ENCODE measurements at regions not wholly inside any gene's neighbourhood (a gene's known extent, or its start where the extent isn't known, plus 50 kb on each side); places are given as distances from the start of the nearest gene placed in this dataset.

GRCh38 chr4:52329894-52330293 is 278.8 kb downstream of the SPATA18 start:
- dilution Hi-C loops (cut with MboI; ENCODE audit: extremely low pct_ligation_motif_present, low sequenced_read_pairs), result no loop called here
- Histone ChIP-seq H2AFZ (ENCODE audit: control insufficient read depth, low read length) (no peak overlapping the region), H3K27ac (ENCODE audit: control insufficient read depth, insufficient read depth, low read length) (no peak overlapping the region), H3K36me3 (ENCODE audit: control insufficient read depth in 2 of 2, extremely low read depth in 1 of 2, insufficient read depth in 2 of 2, low read length in 2 of 2) (no peaks in the 10 kb centered on the region), H3K9me3 (ENCODE audit: control insufficient read depth, low read depth, low read length) (no peaks in the 10 kb centered on the region), H3K79me2 (ENCODE audit: control insufficient read depth, insufficient read depth, low read length) (no peaks in the 10 kb centered on the region), H3K9ac (ENCODE audit: control insufficient read depth, extremely low read depth, insufficient read depth, low read length) (no peak overlapping the region), H3K4me2 (ENCODE audit: control insufficient read depth, extremely low read depth, insufficient read depth, low read depth, low read length) (no peak overlapping the region), H4K20me1 (ENCODE audit: control insufficient read depth, extremely low read depth, insufficient read depth, low read length) (no peaks in the 10 kb centered on the region), H3K4me3 (ENCODE audit: control insufficient read depth in 2 of 3, extremely low read depth in 1 of 3, insufficient read depth in 2 of 3, low read depth in 1 of 3, low read length in 3 of 3) (no peak overlapping the region), H3K4me1 (ENCODE audit: control insufficient read depth, extremely low read depth, insufficient read depth, low read length) (no peaks in the 10 kb centered on the region), H3K27me3 (ENCODE audit: control insufficient read depth, extremely low read depth, insufficient read depth, low read length) (no peaks in the 10 kb centered on the region), H3K9me1 (ENCODE audit: control insufficient read depth, extremely low read depth, insufficient read depth, low read length) (no peaks in the 10 kb centered on the region)
- no peak for DNase-seq (ENCODE audit: low read depth, low spot score)
- TF ChIP-seq EZH2 (IDR thresholded peaks at IDR 0.05; ENCODE audit: low read length), result no peak
- TF ChIP-seq CTCF (optimal IDR thresholded peaks at IDR 0.05 in 1 of 3, IDR thresholded peaks at IDR 0.05 in 1 of 3, conservative IDR thresholded peaks at IDR 0.05 in 1 of 3; ENCODE audit: extremely low read depth in 1 of 3, insufficient read depth in 2 of 3, low read length in 3 of 3), result no peak
- no peak for FAIRE-seq

GRCh38 chr4:52343595-52343994 is 292.5 kb downstream of the SPATA18 start:
- FAIRE-seq, result no peak
- peaks cover 2% of the 10 kb centered on the region for H3K27me3 ChIP-seq (ENCODE audit: control insufficient read depth, extremely low read depth, insufficient read depth, low read length)

More at GRCh38 chr4:52343595-52343994, 292.5 kb downstream of the SPATA18 start:
- DNase-seq (ENCODE audit: low read depth, low spot score), result no peak
- H3K9me1 ChIP-seq (ENCODE audit: control insufficient read depth, extremely low read depth, insufficient read depth, low read length), result no peaks in the 10 kb centered on the region
- dilution Hi-C loops (cut with MboI; ENCODE audit: extremely low pct_ligation_motif_present, low sequenced_read_pairs), result no loop called here
- no peaks in the 10 kb centered on the region for H3K4me1 ChIP-seq (ENCODE audit: control insufficient read depth, extremely low read depth, insufficient read depth, low read length)
- H3K4me2 ChIP-seq (ENCODE audit: control insufficient read depth, extremely low read depth, insufficient read depth, low read depth, low read length), result no peak overlapping the region
- H3K4me3 ChIP-seq (ENCODE audit: control insufficient read depth in 2 of 3, extremely low read depth in 1 of 3, insufficient read depth in 2 of 3, low read depth in 1 of 3, low read length in 3 of 3), result no peak overlapping the region
- TF ChIP-seq EZH2 (IDR thresholded peaks at IDR 0.05; ENCODE audit: low read length) (no peak), CTCF (optimal IDR thresholded peaks at IDR 0.05 in 1 of 3, IDR thresholded peaks at IDR 0.05 in 1 of 3, conservative IDR thresholded peaks at IDR 0.05 in 1 of 3; ENCODE audit: extremely low read depth in 1 of 3, insufficient read depth in 2 of 3, low read length in 3 of 3) (no peak)
- no peak overlapping the region for H3K9ac ChIP-seq (ENCODE audit: control insufficient read depth, extremely low read depth, insufficient read depth, low read length)
- no peaks in the 10 kb centered on the region for H3K79me2 ChIP-seq (ENCODE audit: control insufficient read depth, insufficient read depth, low read length)
- no peaks in the 10 kb centered on the region for H3K9me3 ChIP-seq (ENCODE audit: control insufficient read depth, low read depth, low read length)
- H4K20me1 ChIP-seq (ENCODE audit: control insufficient read depth, extremely low read depth, insufficient read depth, low read length), result no peaks in the 10 kb centered on the region
- H3K27ac ChIP-seq (ENCODE audit: control insufficient read depth, insufficient read depth, low read length), result no peak overlapping the region
- no peak overlapping the region for H2AFZ ChIP-seq (ENCODE audit: control insufficient read depth, low read length)
- H3K36me3 ChIP-seq (ENCODE audit: control insufficient read depth in 2 of 2, extremely low read depth in 1 of 2, insufficient read depth in 2 of 2, low read length in 2 of 2), result no peaks in the 10 kb centered on the region
